CD4-positive, alpha-beta T cell treated with Interferon gamma for 1 hour (primary cell): ENCODE measurements at regions not wholly inside any gene's neighbourhood (a gene's known extent, or its start where the extent isn't known, plus 50 kb on each side); places are given as distances from the start of the nearest gene placed in this dataset.

ENCODE experiments used
- DNase-seq: peaks from one replicate; pipeline ENCODE4 v3.0.0-alpha.2; 2020

DNA sequence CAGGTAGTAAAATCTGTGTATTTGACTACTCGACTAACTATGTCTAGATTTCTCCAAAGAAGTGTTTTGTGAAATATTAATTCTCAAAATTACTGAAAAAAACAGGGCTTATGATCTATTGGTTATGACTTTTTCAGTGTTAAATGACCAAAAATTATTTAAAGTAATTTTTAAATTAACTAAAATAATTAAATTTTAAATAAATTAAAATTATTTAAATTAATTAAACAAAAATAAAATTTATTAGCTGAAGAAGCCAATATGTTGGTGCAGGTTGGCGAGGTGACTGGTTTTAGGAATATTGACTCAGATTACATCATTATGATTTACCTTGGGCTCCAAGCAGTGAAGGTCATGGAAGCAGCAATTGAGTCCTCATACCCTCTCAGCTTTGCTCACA is 483.2 kb downstream of the PTPRC start:
- no peak for DNase-seq

GRCh38 chr1:199122532-199123311 is 483.9 kb downstream of the PTPRC start:
- no peak for DNase-seq

GRCh38 chr1:199123615-199124014 is 484.8 kb downstream of the PTPRC start:
- no peak for DNase-seq

DNA sequence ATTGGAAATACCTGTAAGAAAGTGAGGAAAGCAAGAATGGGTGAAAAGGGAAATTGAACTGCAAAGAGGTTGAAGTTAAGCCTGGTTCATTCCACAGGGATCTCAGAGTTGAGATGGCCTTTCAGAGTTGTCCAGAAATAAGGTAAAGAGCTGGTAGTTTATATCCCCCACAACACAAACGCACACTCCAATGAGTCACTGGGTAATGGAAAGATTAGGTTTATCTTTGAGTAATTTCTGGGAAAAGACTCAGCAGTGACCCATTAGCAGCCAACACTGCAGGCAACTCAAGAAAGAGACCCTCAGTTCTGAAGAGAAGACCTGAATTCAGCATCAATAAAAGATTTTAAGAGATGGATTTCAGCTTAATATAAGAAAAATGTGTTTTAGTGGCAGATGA is 485.5 kb downstream of the PTPRC start:
- DNase-seq, result no peak

- no peak for DNase-seq
These were observed 490.4 kb downstream of the PTPRC start for GRCh38 chr1:199129247-199129646.

DNA sequence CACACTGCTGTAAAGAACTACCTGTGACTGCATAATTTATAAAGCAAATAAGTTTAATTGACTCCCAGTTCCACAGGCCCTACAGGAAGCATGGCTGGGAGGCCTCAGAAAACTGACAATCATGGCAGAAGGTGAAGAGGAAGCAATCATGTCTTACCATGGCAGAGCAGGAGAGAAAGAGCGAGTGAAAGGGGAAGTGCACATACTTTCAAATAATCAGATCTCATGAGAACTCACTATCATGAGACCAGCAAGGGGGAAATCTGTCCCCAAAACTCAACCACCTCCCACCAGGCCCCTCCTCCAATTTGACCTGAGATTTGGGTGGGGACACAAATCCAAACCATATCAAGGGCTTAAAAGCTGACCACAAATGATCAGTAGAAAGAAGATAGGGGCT is 493.2 kb downstream of the PTPRC start:
- no peak for DNase-seq

DNA sequence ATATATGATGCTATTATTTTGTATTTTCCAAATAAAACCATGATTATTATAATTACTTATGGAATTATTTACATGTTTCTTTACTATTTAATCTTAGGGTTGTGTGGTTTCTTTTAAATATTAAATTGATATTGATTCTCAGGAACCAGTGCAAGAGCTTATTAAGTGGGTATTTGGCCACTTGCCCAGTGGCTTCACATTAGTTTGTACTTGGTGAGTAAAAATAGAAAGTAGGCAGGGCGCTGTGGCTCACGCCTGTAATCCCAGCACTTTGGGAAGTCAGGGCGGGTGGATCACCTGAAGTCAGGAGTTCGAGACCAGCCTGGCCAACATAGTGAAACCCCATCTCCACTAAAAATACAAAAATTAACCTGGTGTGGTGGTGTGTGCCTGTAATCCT is 497.1 kb downstream of the PTPRC start:
- no peak for DNase-seq

DNA sequence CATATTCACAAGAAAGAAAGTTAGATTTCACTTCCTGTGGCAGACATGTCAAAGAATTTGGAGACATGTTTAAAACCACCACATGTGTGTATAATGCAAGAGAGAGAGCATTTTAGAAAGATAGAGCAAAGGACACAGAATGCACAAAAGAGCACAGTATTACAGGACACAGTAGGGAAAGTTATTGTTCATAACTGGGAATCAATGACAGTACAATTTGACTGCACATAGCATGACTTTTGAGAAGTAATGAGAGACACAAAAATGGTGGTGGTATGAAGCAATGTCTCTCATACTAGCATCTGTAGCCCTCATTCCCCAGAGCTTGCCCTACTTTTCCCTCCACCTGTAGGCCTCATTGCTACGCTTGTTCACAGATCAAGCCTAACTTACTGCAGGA is 499.2 kb downstream of the PTPRC start:
- no peak for DNase-seq

GRCh38 chr1:199149591-199149990 is 510.8 kb downstream of the PTPRC start:
- no peak for DNase-seq

DNA sequence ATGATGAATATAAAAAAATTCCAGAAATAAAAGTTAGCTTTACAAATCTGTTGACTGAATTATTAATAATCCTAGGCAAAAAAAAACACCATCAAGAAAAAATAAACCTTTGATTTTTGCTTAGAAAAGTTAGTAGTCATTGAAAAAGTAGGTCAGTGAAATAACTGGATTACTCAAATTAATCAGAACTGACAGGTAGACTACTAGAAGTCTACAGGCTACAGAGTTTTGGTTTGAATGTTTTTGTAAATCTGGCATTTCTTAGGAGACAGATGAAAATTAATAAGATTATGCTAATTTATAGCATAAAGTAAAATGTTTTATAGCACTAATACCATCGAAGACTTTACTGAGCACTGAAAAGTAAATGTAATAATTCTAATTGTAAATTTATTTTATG is 511.9 kb downstream of the PTPRC start:
- no peak for DNase-seq

DNA sequence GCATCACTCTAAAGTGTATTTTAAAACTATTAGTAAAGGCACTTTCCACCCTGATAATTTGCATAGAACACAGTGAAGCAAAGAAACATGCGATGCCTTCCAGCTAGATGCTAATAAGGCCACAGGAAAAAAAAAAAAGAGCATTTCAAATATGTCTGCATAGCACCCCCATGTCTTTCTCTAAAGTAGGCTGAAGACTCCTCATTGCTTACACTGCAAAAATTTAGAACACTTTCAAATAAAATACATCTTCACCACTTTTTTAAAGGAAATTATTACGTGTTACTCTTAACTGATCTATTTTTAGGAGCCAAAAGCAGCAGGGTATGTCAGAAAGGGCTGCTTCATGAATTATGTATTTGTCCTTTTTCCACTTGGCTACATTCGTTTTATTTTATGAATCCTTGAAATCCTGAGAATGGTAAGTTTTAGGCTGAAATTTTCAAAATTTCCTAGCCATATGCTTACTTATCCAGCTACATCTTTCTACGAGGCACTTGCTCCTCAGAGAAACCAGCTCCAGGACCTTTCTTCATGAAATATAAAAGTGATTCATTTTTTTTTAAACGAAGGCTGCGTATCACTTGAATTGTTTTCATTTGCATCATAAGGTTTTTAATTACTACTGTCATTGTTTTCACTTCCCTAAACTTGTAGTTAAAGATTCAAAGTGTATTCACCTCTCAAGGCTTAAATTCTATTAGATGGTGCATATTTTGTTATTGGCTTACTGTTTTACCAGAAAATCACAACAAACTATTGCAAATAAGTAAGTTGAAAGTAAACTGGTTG is 513.0 kb downstream of the PTPRC start:
- no peak for DNase-seq

DNA sequence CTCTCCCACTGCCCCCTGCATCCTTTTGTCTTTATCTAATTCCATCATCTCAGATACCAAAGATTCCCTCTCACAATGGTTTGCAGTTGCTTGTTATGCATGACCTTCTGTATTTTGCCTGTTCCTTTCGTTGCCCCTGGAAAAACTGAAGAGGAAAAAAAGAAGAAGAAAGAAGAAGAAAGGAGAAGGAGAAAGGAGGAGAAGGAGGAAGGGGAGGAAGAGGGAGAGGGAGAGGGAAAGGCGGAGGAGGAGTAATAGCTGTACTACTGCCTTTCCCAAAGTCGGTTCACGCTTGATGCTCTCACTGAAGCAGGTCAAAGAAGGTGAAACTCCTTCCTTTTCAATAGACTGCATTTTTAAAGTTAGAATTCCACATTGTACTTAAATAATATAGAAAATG is 513.8 kb downstream of the PTPRC start:
- DNase-seq, result no peak

GRCh38 chr1:199155166-199156019 is 516.6 kb downstream of the PTPRC start:
- no peak for DNase-seq

DNA sequence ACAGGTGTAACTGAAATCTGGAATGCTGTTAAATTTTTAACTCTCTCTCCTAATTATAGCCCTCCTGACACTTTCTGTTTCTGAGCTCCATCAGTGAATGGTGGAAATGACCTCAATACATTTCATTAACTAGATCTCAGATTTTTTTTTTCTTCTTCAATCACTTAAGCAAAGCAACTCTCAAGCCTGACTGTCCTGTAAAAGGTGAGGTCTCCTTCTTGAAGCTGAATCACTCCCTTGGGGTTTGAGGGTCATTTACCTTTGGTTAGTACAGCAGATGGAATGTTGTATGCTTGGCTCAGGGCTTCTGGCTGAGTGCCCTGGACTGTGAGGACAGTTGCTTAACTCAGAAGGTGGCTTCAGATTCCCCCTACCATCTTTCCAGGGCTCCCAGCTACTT is 518.7 kb downstream of the PTPRC start:
- DNase-seq, result no peak

DNA sequence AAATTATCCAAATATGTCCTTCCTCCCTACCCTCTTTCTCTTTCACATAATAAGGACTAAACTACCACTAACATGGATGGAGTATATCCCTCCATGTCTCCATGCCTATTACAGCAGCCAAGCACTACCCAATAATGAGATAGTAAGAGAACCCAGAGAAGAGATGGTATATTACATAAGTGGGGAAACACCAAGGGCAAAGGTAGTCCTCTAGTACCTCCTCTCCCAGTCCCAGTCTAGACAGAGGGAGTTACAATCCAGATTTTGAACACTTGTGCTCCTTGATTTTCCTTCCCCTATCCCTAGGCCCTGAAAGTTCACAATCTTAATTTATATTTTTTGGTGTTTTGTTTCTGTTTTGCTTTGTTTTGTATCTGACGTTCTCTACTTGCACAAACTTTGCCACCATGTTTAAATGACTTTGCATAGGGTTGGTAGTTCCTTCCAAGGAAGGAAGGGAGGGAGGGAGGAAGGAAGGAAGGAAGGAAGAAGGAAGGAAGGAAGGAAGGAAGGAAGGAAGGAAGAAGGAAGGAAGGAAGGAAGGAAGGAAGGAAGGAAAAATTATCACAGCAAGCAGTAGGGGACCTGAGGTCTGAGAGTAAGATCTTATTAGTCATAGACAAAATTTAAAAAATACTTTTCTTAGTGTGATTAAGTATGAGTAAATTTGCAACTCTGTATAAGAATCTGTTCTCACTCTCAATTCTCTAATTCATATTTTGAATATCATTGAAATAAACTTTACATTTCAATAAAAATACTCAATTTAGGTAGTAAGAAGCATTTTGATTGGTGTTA is 521.9 kb downstream of the PTPRC start:
- no peak for DNase-seq

GRCh38 chr1:199161319-199161680 is 522.5 kb downstream of the PTPRC start:
- no peak for DNase-seq

GRCh38 chr1:199161766-199162303 is 523.0 kb downstream of the PTPRC start:
- no peak for DNase-seq

DNA sequence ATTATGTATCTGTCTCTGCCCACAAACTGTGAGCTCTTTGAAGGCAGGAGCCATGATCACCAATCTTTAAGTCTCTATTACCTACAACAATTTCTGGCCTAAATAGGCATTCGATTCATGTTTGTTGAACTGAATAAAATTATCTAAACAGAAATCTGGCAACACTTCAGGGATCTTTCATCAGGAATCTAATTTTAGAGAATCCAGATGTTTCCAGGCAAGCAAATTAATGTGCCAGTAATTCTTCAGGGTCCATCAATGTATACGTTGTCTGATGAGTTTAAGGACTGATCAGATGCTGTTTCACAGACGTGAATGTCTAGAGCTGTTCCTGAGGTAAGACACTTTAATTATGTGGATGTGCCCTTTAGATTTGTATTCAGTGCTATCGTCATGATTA is 524.4 kb downstream of the PTPRC start:
- DNase-seq, result no peak

DNA sequence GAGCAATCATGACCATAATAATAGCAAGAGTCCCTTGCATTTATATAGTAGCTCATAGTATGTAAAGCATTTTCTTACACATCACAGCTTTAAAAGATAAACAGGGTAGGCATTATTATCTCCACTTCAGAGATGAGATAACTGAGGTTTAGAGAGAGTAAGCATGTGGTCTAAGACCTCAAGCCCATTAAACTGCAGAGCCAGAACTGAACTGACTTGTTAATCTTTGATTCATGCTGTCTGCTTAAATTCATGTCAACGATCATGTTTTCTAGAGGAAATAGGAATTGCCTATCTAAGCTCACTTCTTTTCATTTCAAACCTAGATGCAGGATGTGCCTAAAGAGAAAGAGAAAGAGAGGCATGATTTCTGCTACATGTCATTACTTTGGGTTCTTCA is 524.8 kb downstream of the PTPRC start:
- no peak for DNase-seq

GRCh38 chr1:199167460-199167859 is 528.6 kb downstream of the PTPRC start:
- DNase-seq, result no peak

GRCh38 chr1:199168888-199169585 is 530.2 kb downstream of the PTPRC start:
- DNase-seq, result no peak

GRCh38 chr1:199170711-199171110 is 531.9 kb downstream of the PTPRC start:
- DNase-seq, result no peak
